DMS 273 (cell line): ENCODE measurements at regions not wholly inside any gene's neighbourhood (a gene's known extent, or its start where the extent isn't known, plus 50 kb on each side); places are given as distances from the start of the nearest gene placed in this dataset.
A peak's percentile ranks its signal among the peaks of the same experiment; 100 is the strongest.
"Not testable (repeated sequence)": the region's sequence is repeated elsewhere in the genome, so short reads cannot be mapped to it uniquely, and the experiment has no call there.

ENCODE experiments used
- DNase-seq: peaks from one replicate; lab custom pipeline; 2025; ENCODE audit not compliant: unreplicated experiment; lab: John Stamatoyannopoulos, UW

GRCh38 chr5:91285062-91285461, 98.1 kb downstream of the ARRDC3 start:
- DNase-seq, result not testable (repeated sequence)

- DNase-seq, result no peak
Observed at GRCh38 chr5:91283899-91284298, 99.2 kb downstream of the ARRDC3 start.

- DNase-seq, result no peak
Observed at GRCh38 chr5:91283326-91283725, 99.8 kb downstream of the ARRDC3 start.

- no peak for DNase-seq
Observed at GRCh38 chr5:91282210-91282609, 100.9 kb downstream of the ARRDC3 start.

- peak; percentile 26 for DNase-seq
Observed at GRCh38 chr5:91281401-91281800, 101.7 kb downstream of the ARRDC3 start.

GRCh38 chr5:91280362-91281269, 102.5 kb downstream of the ARRDC3 start:
- peak; percentile 96 for DNase-seq

GRCh38 chr5:91277840-91278239, 105.3 kb downstream of the ARRDC3 start:
- no peak for DNase-seq

GRCh38 chr5:91277093-91277626, 106.0 kb downstream of the ARRDC3 start:
- peak; percentile 14 for DNase-seq

GRCh38 chr5:91272858-91273257, 110.3 kb downstream of the ARRDC3 start:
- no peak for DNase-seq

- no peak for DNase-seq
Observed at GRCh38 chr5:91271999-91272398, 111.1 kb downstream of the ARRDC3 start.

GRCh38 chr5:91269198-91269597, 113.9 kb downstream of the ARRDC3 start:
- DNase-seq, result no peak

- peak; percentile 32 for DNase-seq
Observed at GRCh38 chr5:91266184-91266705, 116.9 kb downstream of the ARRDC3 start.

- DNase-seq, result no peak
Observed at GRCh38 chr5:91264311-91265051, 118.6 kb downstream of the ARRDC3 start.

GRCh38 chr5:91263898-91264297, 119.2 kb downstream of the ARRDC3 start:
- DNase-seq, result no peak

GRCh38 chr5:91257301-91257700, 125.8 kb downstream of the ARRDC3 start:
- no peak for DNase-seq

GRCh38 chr5:91256142-91256524, 127.0 kb downstream of the ARRDC3 start:
- no peak for DNase-seq

GRCh38 chr5:91255396-91256141, 127.5 kb downstream of the ARRDC3 start:
- DNase-seq, result no peak

- DNase-seq, result no peak
Observed at GRCh38 chr5:91252916-91253315, 130.2 kb downstream of the ARRDC3 start.

- DNase-seq, result no peak
Observed at GRCh38 chr5:91245871-91246270, 137.2 kb downstream of the ARRDC3 start.

- no peak for DNase-seq
Observed at GRCh38 chr5:91245074-91245452, 138.1 kb downstream of the ARRDC3 start.
